SK-N-SH (cell line): ENCODE measurements at regions not wholly inside any gene's neighbourhood (a gene's known extent, or its start where the extent isn't known, plus 50 kb on each side); places are given as distances from the start of the nearest gene placed in this dataset.
A peak's percentile ranks its signal among the peaks of the same experiment; 100 is the strongest.

Experiments
- CTCF ChIA-PET: fragments of 300-600, 350-600 bp; formaldehyde crosslinking; extraction: SDS; loops from one replicate; lab custom pipeline; 2021; lab: Yijun Ruan, JAX
- POLR2A ChIA-PET: fragments of 350-600 bp; sonication (Branson Sonifier 250); formaldehyde crosslinking; extraction: SDS; loops from one replicate; lab custom pipeline; 2020; ENCODE audit warnings: antibody characterized with exemption, inconsistent platforms; lab: Yijun Ruan, JAX
- DNase-seq: peaks from one replicate; pipeline ENCODE4 v3.0.0; 2012
- H2AFZ ChIP-seq: fragments of 200-600 bp; sonication (generic); 2 replicates; pipeline ENCODE4 v1.8.1; 2016; ENCODE audit warnings: antibody characterized with exemption, mild to moderate bottlenecking, low read depth
- H3F3A ChIP-seq: fragments of 200-600 bp; sonication (generic); replicated peaks from 2 replicates; pipeline ENCODE3; 2016; ENCODE audit warnings: antibody characterized with exemption, mild to moderate bottlenecking; ENCODE audit not compliant: insufficient read depth
- H3K27ac ChIP-seq, 2 experiments: fragments of 200-500 bp in 1 of 2; fragments of 200-600 bp in 1 of 2; sonication (Bioruptor generic) in 1 of 2; sonication (generic), shearing (Covaris generic) in 1 of 2; 2 replicates each; pipeline versions ENCODE4 v1.5.1 to v1.6.1; 2014 to 2016; ENCODE audit warnings: low read depth in 2 of 2, inconsistent platforms in 1 of 2, low read length in 1 of 2, mild to moderate bottlenecking in 1 of 2, mixed read lengths in 1 of 2
- H3K27me3 ChIP-seq: fragments of 200-600 bp; sonication (generic), shearing (Covaris generic); 2 replicates; pipeline ENCODE4 v1.6.1; 2016; ENCODE audit warnings: mixed run types; ENCODE audit not compliant: insufficient read depth
- H3K36me3 ChIP-seq, 2 experiments: fragments of 200-500 bp in 1 of 2; fragments of 200-600 bp in 1 of 2; sonication (Bioruptor generic) in 1 of 2; sonication (generic) in 1 of 2; replicated peaks in 1 of 2; 2 replicates each; pipeline versions ENCODE3 to v1.5.1; 2014 to 2016; ENCODE audit warnings: low read length in 1 of 2, mild to moderate bottlenecking in 1 of 2; ENCODE audit not compliant: insufficient read depth in 2 of 2, control insufficient read depth in 1 of 2
- H3K4me1 ChIP-seq, 2 experiments: fragments of 200-500 bp in 1 of 2; fragments of 200-600 bp in 1 of 2; sonication (Bioruptor generic) in 1 of 2; sonication (generic), shearing (Covaris generic) in 1 of 2; 2 replicates each; pipeline versions ENCODE4 v1.5.1 to v1.6.1; 2014 to 2016; ENCODE audit warnings: low read depth in 1 of 2, low read length in 1 of 2, mixed run types in 1 of 2; ENCODE audit not compliant: insufficient read depth in 2 of 2, control insufficient read depth in 1 of 2
- H3K4me2 ChIP-seq: fragments of 200-600 bp; sonication (generic), shearing (Covaris generic); 2 replicates; pipeline ENCODE4 v1.6.1; 2017; ENCODE audit warnings: mixed run types
- H3K4me3 ChIP-seq, 2 experiments: fragments of 200-500 bp in 1 of 2; fragments of 200-600 bp in 1 of 2; sonication (Bioruptor generic) in 1 of 2; sonication (generic), shearing (Covaris generic) in 1 of 2; 2 replicates each; pipeline versions ENCODE4 v1.5.1 to v1.8.1; 2014 to 2016; ENCODE audit warnings: low read depth in 2 of 2, inconsistent platforms in 1 of 2, low read length in 1 of 2, mild to moderate bottlenecking in 1 of 2, mixed read lengths in 1 of 2, moderate library complexity in 1 of 2
- H3K79me2 ChIP-seq: fragments of 200-600 bp; sonication (generic); 2 replicates; pipeline ENCODE4 v1.8.1; 2017; ENCODE audit warnings: mild to moderate bottlenecking; ENCODE audit not compliant: insufficient read depth
- H3K9ac ChIP-seq: fragments of 200-600 bp; sonication (generic); 2 replicates; pipeline ENCODE4 v1.6.1; 2017; ENCODE audit warnings: mixed run types
- H3K9me2 ChIP-seq: fragments of 200-600 bp; sonication (generic); 2 replicates; pipeline ENCODE4 v1.6.1; 2017; ENCODE audit warnings: mixed run types
- H3K9me3 ChIP-seq: fragments of 200-600 bp; sonication (generic); 2 replicates; pipeline ENCODE4 v1.6.1; 2017; ENCODE audit warnings: mixed run types, mild to moderate bottlenecking, moderate library complexity
- H4K20me1 ChIP-seq: fragments of 200-600 bp; sonication (generic); 2 replicates; pipeline ENCODE4 v1.6.1; 2017; ENCODE audit warnings: mild to moderate bottlenecking, mixed run types; ENCODE audit not compliant: insufficient read depth
- CHD2 ChIP-seq: fragments of 150-350 bp; IDR thresholded peaks from 2 replicates; pipeline ENCODE4 v1.6.1; 2018; ENCODE audit warnings: low read length; ENCODE audit not compliant: partially characterized antibody
- CTCF ChIP-seq: fragments of 200-600 bp; sonication (generic); IDR thresholded peaks from 2 replicates; pipeline ENCODE4 v1.6.1; 2017; ENCODE audit warnings: antibody characterized with exemption, mild to moderate bottlenecking, moderate library complexity
- EP300 ChIP-seq, 2 experiments: IDR thresholded peaks; 2 replicates each; pipeline versions ENCODE4 v1.4.0 to v1.6.1; 2012; ENCODE audit warnings: borderline replicate concordance in 1 of 2, low read depth in 1 of 2, low read length in 1 of 2
- NFIC ChIP-seq: IDR thresholded peaks from 2 replicates; pipeline ENCODE4 v1.4.0; 2012; ENCODE audit warnings: borderline replicate concordance
- PBX3 ChIP-seq: IDR thresholded peaks from 2 replicates; pipeline ENCODE4; 2012
- POLR2AphosphoS5 ChIP-seq: IDR thresholded peaks from 2 replicates; pipeline ENCODE4 v1.6.1; 2012; ENCODE audit warnings: low read depth, low read length
- RAD21 ChIP-seq: IDR thresholded peaks from 2 replicates; pipeline ENCODE4 v1.6.1; 2012; ENCODE audit warnings: mild to moderate bottlenecking, low read length
- RFX5 ChIP-seq: IDR thresholded peaks from 2 replicates; pipeline ENCODE4 v1.6.1; 2012; ENCODE audit warnings: mild to moderate bottlenecking, improper control_type of control experiment, low read length
- RXRA ChIP-seq: IDR thresholded peaks from 2 replicates; pipeline ENCODE4 v1.4.0; 2012; ENCODE audit warnings: low read depth, mild to moderate bottlenecking, borderline replicate concordance
- SMC3 ChIP-seq: IDR thresholded peaks from 2 replicates; pipeline ENCODE4 v1.6.1; 2012; ENCODE audit warnings: low read depth, low read length, improper control_type of control experiment
- TEAD4 ChIP-seq: IDR thresholded peaks from 2 replicates; pipeline ENCODE4 v1.4.0; 2012; ENCODE audit warnings: mild to moderate bottlenecking, borderline replicate concordance; ENCODE audit not compliant: insufficient read depth
- USF2 ChIP-seq: fragments of 150-350 bp; IDR thresholded peaks from 2 replicates; pipeline ENCODE4 v1.6.1; 2017; ENCODE audit warnings: antibody characterized with exemption, low read length, low read depth, borderline replicate concordance
- WGBS: methylation state at CpG from one replicate; pipeline ENCODE4 v1.1.6; 2017; ENCODE audit warnings: low lambda C conversion rate; 5-methylcytosine and 5-hydroxymethylcytosine counted together
- TF ChIP-seq, protein P1 (sequence below): IDR thresholded peaks from 2 replicates; pipeline ENCODE4 v1.6.1; 2012; ENCODE audit warnings: mild to moderate bottlenecking, low read depth, low read length, moderate library complexity

- TF ChIP-seq PBX3 (no peak), RXRA (no peak), SMC3 (no peak)
Measured at GRCh38 chr7:81484261-81484660, 285.6 kb downstream of the HGF start (continued).

- Histone ChIP-seq H3K9ac (no peak overlapping the region), H3K27ac (no peak overlapping the region), H4K20me1 (no peaks in the 10 kb centered on the region), H3K36me3 (no peaks in the 10 kb centered on the region), H3K4me3 (no peak overlapping the region), H3K9me2 (no peaks in the 10 kb centered on the region), H3K27me3 (no peaks in the 10 kb centered on the region), H3K4me1 (peaks cover 0 to 3% of the 10 kb centered on the region in 2 experiments; a peak in 2 of 4 replicates), H2AFZ (peak overlapping the region; percentile 33), H3F3A (no peaks in the 10 kb centered on the region), H3K79me2 (no peaks in the 10 kb centered on the region), H3K9me3 (no peaks in the 10 kb centered on the region), H3K4me2 (no peak overlapping the region)
- TF ChIP-seq USF2: no peak
- TF ChIP-seq, protein P1, sequence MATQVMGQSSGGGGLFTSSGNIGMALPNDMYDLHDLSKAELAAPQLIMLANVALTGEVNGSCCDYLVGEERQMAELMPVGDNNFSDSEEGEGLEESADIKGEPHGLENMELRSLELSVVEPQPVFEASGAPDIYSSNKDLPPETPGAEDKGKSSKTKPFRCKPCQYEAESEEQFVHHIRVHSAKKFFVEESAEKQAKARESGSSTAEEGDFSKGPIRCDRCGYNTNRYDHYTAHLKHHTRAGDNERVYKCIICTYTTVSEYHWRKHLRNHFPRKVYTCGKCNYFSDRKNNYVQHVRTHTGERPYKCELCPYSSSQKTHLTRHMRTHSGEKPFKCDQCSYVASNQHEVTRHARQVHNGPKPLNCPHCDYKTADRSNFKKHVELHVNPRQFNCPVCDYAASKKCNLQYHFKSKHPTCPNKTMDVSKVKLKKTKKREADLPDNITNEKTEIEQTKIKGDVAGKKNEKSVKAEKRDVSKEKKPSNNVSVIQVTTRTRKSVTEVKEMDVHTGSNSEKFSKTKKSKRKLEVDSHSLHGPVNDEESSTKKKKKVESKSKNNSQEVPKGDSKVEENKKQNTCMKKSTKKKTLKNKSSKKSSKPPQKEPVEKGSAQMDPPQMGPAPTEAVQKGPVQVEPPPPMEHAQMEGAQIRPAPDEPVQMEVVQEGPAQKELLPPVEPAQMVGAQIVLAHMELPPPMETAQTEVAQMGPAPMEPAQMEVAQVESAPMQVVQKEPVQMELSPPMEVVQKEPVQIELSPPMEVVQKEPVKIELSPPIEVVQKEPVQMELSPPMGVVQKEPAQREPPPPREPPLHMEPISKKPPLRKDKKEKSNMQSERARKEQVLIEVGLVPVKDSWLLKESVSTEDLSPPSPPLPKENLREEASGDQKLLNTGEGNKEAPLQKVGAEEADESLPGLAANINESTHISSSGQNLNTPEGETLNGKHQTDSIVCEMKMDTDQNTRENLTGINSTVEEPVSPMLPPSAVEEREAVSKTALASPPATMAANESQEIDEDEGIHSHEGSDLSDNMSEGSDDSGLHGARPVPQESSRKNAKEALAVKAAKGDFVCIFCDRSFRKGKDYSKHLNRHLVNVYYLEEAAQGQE: no peak
- TF ChIP-seq EP300 (IDR thresholded peaks at IDR 0.05; ENCODE audit: borderline replicate concordance in 1 of 2, low read depth in 1 of 2, low read length in 1 of 2): no peak
- TF ChIP-seq NFIC: no peak
- TF ChIP-seq TEAD4: no peak
- peak; percentile 37 for TF ChIP-seq SMC3
- TF ChIP-seq CTCF: peak; percentile 80
- TF ChIP-seq CHD2: no peak
- TF ChIP-seq RXRA: no peak
- TF ChIP-seq POLR2AphosphoS5: no peak
- TF ChIP-seq RAD21: peak; percentile 84
- no peak for TF ChIP-seq RFX5
- 10% methylated on average over 2 of the region's 2 CpGs for WGBS
- POLR2A ChIA-PET: interaction anchor here (0.7 kb wide), 1 partner anchor 1126 kb away, joined by 3 read pairs; no protein-coding TSS in a partner anchor
- peak; percentile 35 for DNase-seq
- CTCF ChIA-PET: interaction anchor here (0.6 to 5.8 kb wide), 42 partner anchors 10 to 1254 kb away, joined by 3 to 58 read pairs (median 4); partner anchors contain the start of gene SEMA3C
Measured at GRCh38 chr7:81482600-81483186, 287.2 kb downstream of the HGF start.
